AG04450 (cell line): ENCODE measurements at regions not wholly inside any gene's neighbourhood (a gene's known extent, or its start where the extent isn't known, plus 50 kb on each side); places are given as distances from the start of the nearest gene placed in this dataset.

Source experiments
- CTCF ChIA-PET: fragments of 300-600, 350-600 bp; formaldehyde crosslinking; extraction: SDS; loops from one replicate; lab custom pipeline; 2022; ENCODE audit warnings: antibody characterized with exemption, inconsistent platforms; lab: Charles Lee
- POLR2A ChIA-PET: fragments of 350-600 bp; formaldehyde crosslinking; extraction: SDS; loops from one replicate; lab custom pipeline; 2021; ENCODE audit warnings: antibody characterized with exemption, inconsistent platforms; lab: Yijun Ruan, JAX
- DNase-seq: peaks from one replicate; pipeline ENCODE4 v3.0.0-alpha.2; 2011; ENCODE audit warnings: low read depth, low spot score
- H3K27ac ChIP-seq: one replicate; pipeline ENCODE4 v1.5.1; 2012; ENCODE audit warnings: low read depth, low read length, control low read depth
- H3K27me3 ChIP-seq: one replicate; pipeline ENCODE4 v1.6.0; 2012; ENCODE audit warnings: low read length; ENCODE audit not compliant: control insufficient read depth, insufficient read depth
- H3K4me3 ChIP-seq: 2 replicates; pipeline ENCODE4 v1.5.1; 2011; ENCODE audit warnings: mild to moderate bottlenecking, low read depth, low read length, control low read depth
- H3K9me3 ChIP-seq: 2 replicates; pipeline ENCODE4 v1.5.1; 2012; ENCODE audit warnings: low read length; ENCODE audit not compliant: control insufficient read depth, insufficient read depth
- CTCF ChIP-seq: IDR thresholded peaks from 2 replicates; pipeline ENCODE4 v1.5.1; 2011; ENCODE audit warnings: low read depth, low read length, control low read depth, inconsistent platforms

- CTCF ChIA-PET, result no interaction called here
- TF ChIP-seq CTCF, result no peak
- no peak overlapping the region for H3K27ac ChIP-seq
- H3K9me3 ChIP-seq, result no peaks in the 10 kb centered on the region
- H3K4me3 ChIP-seq, result no peak overlapping the region
- peaks cover 2% of the 10 kb centered on the region for H3K27me3 ChIP-seq
- POLR2A ChIA-PET, result no interaction called here
- DNase-seq, result no peak
These were observed 82.7 kb upstream of the DRD2 start for GRCh38 chr11:113557926-113558325.

- no peak for DNase-seq
- H3K4me3 ChIP-seq, result no peak overlapping the region
- POLR2A ChIA-PET, result no interaction called here
- H3K9me3 ChIP-seq, result no peaks in the 10 kb centered on the region
- CTCF ChIA-PET, result interaction anchor here (0.8 to 4.3 kb wide), 2 partner anchors 23 to 62 kb away, joined by 3 to 22 read pairs; no protein-coding TSS in a partner anchor
- no peak overlapping the region for H3K27ac ChIP-seq
- H3K27me3 ChIP-seq, result peaks cover 2% of the 10 kb centered on the region
- TF ChIP-seq CTCF, result no peak
These were observed 80.8 kb upstream of the DRD2 start for GRCh38 chr11:113556036-113556435.

GRCh38 chr11:113555071-113555619, 79.9 kb upstream of the DRD2 start:
- no peak for DNase-seq
- Histone ChIP-seq H3K4me3 (no peak overlapping the region), H3K27me3 (peaks cover under 1% of the 10 kb centered on the region), H3K27ac (no peak overlapping the region), H3K9me3 (no peaks in the 10 kb centered on the region)
- no peak for TF ChIP-seq CTCF
- ChIA-PET POLR2A (no interaction called here), CTCF (interaction anchor here (4.3 kb wide), 1 partner anchor 22 kb away, joined by 22 read pairs; no protein-coding TSS in a partner anchor)

- ChIA-PET POLR2A (no interaction called here), CTCF (interaction anchor here (4.3 kb wide), 1 partner anchor 22 kb away, joined by 22 read pairs; no protein-coding TSS in a partner anchor)
- Histone ChIP-seq H3K27me3 (no peaks in the 10 kb centered on the region), H3K9me3 (no peaks in the 10 kb centered on the region), H3K27ac (no peak overlapping the region), H3K4me3 (no peak overlapping the region)
- no peak for TF ChIP-seq CTCF
- no peak for DNase-seq
These were observed 79.3 kb upstream of the DRD2 start for GRCh38 chr11:113554526-113554925.

GRCh38 chr11:113553915-113554314, 78.7 kb upstream of the DRD2 start:
- CTCF ChIA-PET, result interaction anchor here (4.3 kb wide), 1 partner anchor 21 kb away, joined by 22 read pairs; no protein-coding TSS in a partner anchor
- TF ChIP-seq CTCF, result no peak
- H3K27ac ChIP-seq, result no peak overlapping the region

More at GRCh38 chr11:113553915-113554314, 78.7 kb upstream of the DRD2 start:
- DNase-seq, result no peak
- POLR2A ChIA-PET, result no interaction called here
- Histone ChIP-seq H3K4me3 (no peak overlapping the region), H3K27me3 (no peaks in the 10 kb centered on the region), H3K9me3 (no peaks in the 10 kb centered on the region)
